CD14-positive monocyte (primary cell): ENCODE measurements at regions not wholly inside any gene's neighbourhood (a gene's known extent, or its start where the extent isn't known, plus 50 kb on each side); places are given as distances from the start of the nearest gene placed in this dataset.

Experiments used
- DNase-seq, 3 donors: peaks; one replicate each; pipeline ENCODE4 v3.0.0-alpha.2; 2011 to 2022
- H2AFZ ChIP-seq: 2 replicates; pipeline ENCODE4 v1.6.0; 2012; ENCODE audit warnings: mild to moderate bottlenecking, low read depth, low read length, inconsistent platforms; ENCODE audit not compliant: insufficient read depth, poor library complexity, severe bottlenecking
- H3K27ac ChIP-seq, 2 donors: 1 replicate in 1 of 2; 2 replicates in 1 of 2; pipeline ENCODE4 v1.5.1; 2012 to 2013; ENCODE audit warnings: low read length in 2 of 2, control low read depth in 1 of 2, inconsistent platforms in 1 of 2, low read depth in 1 of 2, mild to moderate bottlenecking in 1 of 2
- H3K27me3 ChIP-seq, 2 donors: one replicate each; pipeline versions ENCODE4 v1.6.0 to v1.6.1; 2011 to 2013; ENCODE audit warnings: low read length in 2 of 2; ENCODE audit not compliant: control insufficient read depth in 2 of 2, insufficient read depth in 2 of 2
- H3K36me3 ChIP-seq, 2 donors: replicated peaks in 1 of 2; 1 replicate in 1 of 2; 2 replicates in 1 of 2; pipeline versions ENCODE4 v1.5.1 to v1.6.1; 2012 to 2013; ENCODE audit warnings: low read length in 2 of 2, control low read depth in 1 of 2, inconsistent platforms in 1 of 2, mild to moderate bottlenecking in 1 of 2; ENCODE audit not compliant: insufficient read depth in 2 of 2, control insufficient read depth in 1 of 2
- H3K4me1 ChIP-seq, 2 donors: 1 replicate in 1 of 2; 2 replicates in 1 of 2; pipeline versions ENCODE4 v1.5.1 to v1.6.1; 2012 to 2013; ENCODE audit warnings: low read length in 2 of 2, control low read depth in 1 of 2, inconsistent platforms in 1 of 2, mild to moderate bottlenecking in 1 of 2, moderate library complexity in 1 of 2; ENCODE audit not compliant: insufficient read depth in 2 of 2, control insufficient read depth in 1 of 2
- H3K4me2 ChIP-seq: replicated peaks from 2 replicates; pipeline ENCODE3; 2012; ENCODE audit warnings: low read length, moderate library complexity, mild to moderate bottlenecking; ENCODE audit not compliant: poor library complexity, severe bottlenecking; ENCODE audit errors: extremely low read depth
- H3K4me3 ChIP-seq, 3 experiments: fragments of 200-600 bp in 1 of 3; sonication (generic) in 1 of 3; replicated peaks in 1 of 3; 1 replicate in 2 of 3; 2 replicates in 1 of 3; pipeline ENCODE4 v1.5.1; 2011 to 2013; ENCODE audit warnings: low read length in 3 of 3, mild to moderate bottlenecking in 3 of 3, control low read depth in 2 of 3, low read depth in 2 of 3, inconsistent platforms in 1 of 3, moderate library complexity in 1 of 3
- H3K79me2 ChIP-seq: 2 replicates; pipeline ENCODE4 v1.6.0; 2012; ENCODE audit warnings: mild to moderate bottlenecking, control low read depth, inconsistent platforms, low read length, moderate library complexity; ENCODE audit not compliant: insufficient read depth
- H3K9ac ChIP-seq: 2 replicates; pipeline ENCODE4 v1.6.0; 2017; ENCODE audit warnings: low read length, mild to moderate bottlenecking; ENCODE audit not compliant: insufficient read depth, poor library complexity, severe bottlenecking
- H3K9me3 ChIP-seq, 2 donors: replicated peaks in 1 of 2; 1 replicate in 1 of 2; 2 replicates in 1 of 2; pipeline versions ENCODE4 v1.5.1 to v1.6.1; 2012 to 2013; ENCODE audit warnings: low read length in 2 of 2, control low read depth in 1 of 2; ENCODE audit not compliant: control insufficient read depth in 1 of 2, insufficient read depth in 1 of 2
- H4K20me1 ChIP-seq: 2 replicates; pipeline ENCODE4 v1.6.0; 2012; ENCODE audit warnings: mild to moderate bottlenecking, low read length, control low read depth, moderate library complexity; ENCODE audit not compliant: insufficient read depth
- H3K27ac Mint-ChIP-seq, 7 donors: one replicate each; pipeline ENCODE4 v1.8.0; 2020; ENCODE audit warnings: mild to moderate bottlenecking in 7 of 7, mixed read lengths in 7 of 7, moderate library complexity in 6 of 7, inconsistent platforms in 2 of 7
- H3K27me3 Mint-ChIP-seq, 3 donors: one replicate each; pipeline ENCODE4 v1.8.0; 2021 to 2022; ENCODE audit warnings: low read depth in 3 of 3, mild to moderate bottlenecking in 3 of 3, mixed read lengths in 3 of 3, moderate library complexity in 3 of 3, inconsistent platforms in 1 of 3
- H3K36me3 Mint-ChIP-seq, 2 donors: one replicate each; pipeline ENCODE4 v1.8.0; 2020; ENCODE audit warnings: mixed read lengths in 2 of 2, inconsistent platforms in 1 of 2, mild to moderate bottlenecking in 1 of 2
- H3K4me1 Mint-ChIP-seq: one replicate; pipeline ENCODE4 v1.8.0; 2020; ENCODE audit warnings: mild to moderate bottlenecking, mixed read lengths
- H3K4me3 Mint-ChIP-seq, 2 donors: one replicate each; pipeline ENCODE4 v1.8.0; 2020; ENCODE audit warnings: mild to moderate bottlenecking in 2 of 2, mixed read lengths in 2 of 2, moderate library complexity in 1 of 2
- H3K9me3 Mint-ChIP-seq, 7 donors: one replicate each; pipeline ENCODE4 v1.8.0; 2020 to 2022; ENCODE audit warnings: mixed read lengths in 7 of 7, mild to moderate bottlenecking in 6 of 7, moderate library complexity in 6 of 7, inconsistent platforms in 2 of 7
- CTCF ChIP-seq: fragments of 200-600 bp; IDR thresholded peaks from one replicate; pipeline ENCODE4 v1.8.0; 2022; ENCODE audit warnings: antibody characterized with exemption, mild to moderate bottlenecking
- WGBS: methylation state at CpG from one replicate; pipeline ENCODE4 v1.1.5; 2013; ENCODE audit warnings: missing lambda C conversion rate; ENCODE audit not compliant: insufficient coverage; 5-methylcytosine and 5-hydroxymethylcytosine counted together
- intact Hi-C, 2 donors: fragments of 100-400 bp; cut with micrococcal nuclease; formaldehyde crosslinking; loops; one replicate each; pipeline versions ENCODE4 v1.15.0 to v1.15.1; 2023

- 95% methylated on average over 24 of the region's 34 CpGs for WGBS
- Mint-ChIP-seq H3K36me3 (no peaks in the 10 kb centered on the region), H3K27me3 (peaks cover 0 to 6% (median 0%) of the 10 kb centered on the region in 3 donors), H3K4me1 (peaks cover 7% of the 10 kb centered on the region), H3K4me3 (no peak overlapping the region), H3K9me3 (peaks cover 9 to 23% (median 17%) of the 10 kb centered on the region in 7 donors), H3K27ac (peak overlapping the region in 1 of 7 donors; percentile 63)
- Histone ChIP-seq H3K9me3 (peaks cover 0 to 15% of the 10 kb centered on the region in 2 donors), H4K20me1 (no peaks in the 10 kb centered on the region), H3K79me2 (no peaks in the 10 kb centered on the region), H3K9ac (no peak overlapping the region), H3K4me2 (no peak overlapping the region), H3K4me3 (no peak overlapping the region), H3K27ac (no peak overlapping the region), H3K36me3 (no peaks in the 10 kb centered on the region), H2AFZ (no peak overlapping the region), H3K27me3 (no peaks in the 10 kb centered on the region), H3K4me1 (no peaks in the 10 kb centered on the region)
- no peak for TF ChIP-seq CTCF
- DNase-seq: no peak
- intact Hi-C loops: no loop called here
These were observed 115.1 kb upstream of the TOP1 start for GRCh38 chr20:40913224-40914185.

GRCh38 chr20:40915756-40916155 is 112.9 kb upstream of the TOP1 start:
- 100% methylated on average over 1 of the region's 3 CpGs for WGBS
- no peaks in the 10 kb centered on the region for H4K20me1 ChIP-seq
- no peak for DNase-seq
- intact Hi-C loops: no loop called here
- no peak overlapping the region for H3K4me2 ChIP-seq
- no peaks in the 10 kb centered on the region for H3K36me3 Mint-ChIP-seq
- H3K4me1 Mint-ChIP-seq: peaks cover 5% of the 10 kb centered on the region
- H3K27ac ChIP-seq: no peak overlapping the region
- peaks cover 0 to 13% of the 10 kb centered on the region in 2 donors for H3K9me3 ChIP-seq
- no peak overlapping the region for H3K9ac ChIP-seq
- no peak overlapping the region for H3K27ac Mint-ChIP-seq
- H2AFZ ChIP-seq: no peak overlapping the region
- H3K4me1 ChIP-seq: no peaks in the 10 kb centered on the region
- peaks cover 0 to 3% (median 0%) of the 10 kb centered on the region in 3 donors for H3K27me3 Mint-ChIP-seq
- H3K4me3 ChIP-seq: no peak overlapping the region
- H3K27me3 ChIP-seq: no peaks in the 10 kb centered on the region
- no peak overlapping the region for H3K4me3 Mint-ChIP-seq
- H3K9me3 Mint-ChIP-seq: peaks cover 6 to 13% (median 13%) of the 10 kb centered on the region in 7 donors
- no peaks in the 10 kb centered on the region for H3K79me2 ChIP-seq
- TF ChIP-seq CTCF: no peak
- no peaks in the 10 kb centered on the region for H3K36me3 ChIP-seq
